ENCODE measurements at regions not wholly inside any gene's neighbourhood (a gene's known extent, or its start where the extent isn't known, plus 50 kb on each side); places are given as distances from the start of the nearest gene placed in this dataset.

DNA sequence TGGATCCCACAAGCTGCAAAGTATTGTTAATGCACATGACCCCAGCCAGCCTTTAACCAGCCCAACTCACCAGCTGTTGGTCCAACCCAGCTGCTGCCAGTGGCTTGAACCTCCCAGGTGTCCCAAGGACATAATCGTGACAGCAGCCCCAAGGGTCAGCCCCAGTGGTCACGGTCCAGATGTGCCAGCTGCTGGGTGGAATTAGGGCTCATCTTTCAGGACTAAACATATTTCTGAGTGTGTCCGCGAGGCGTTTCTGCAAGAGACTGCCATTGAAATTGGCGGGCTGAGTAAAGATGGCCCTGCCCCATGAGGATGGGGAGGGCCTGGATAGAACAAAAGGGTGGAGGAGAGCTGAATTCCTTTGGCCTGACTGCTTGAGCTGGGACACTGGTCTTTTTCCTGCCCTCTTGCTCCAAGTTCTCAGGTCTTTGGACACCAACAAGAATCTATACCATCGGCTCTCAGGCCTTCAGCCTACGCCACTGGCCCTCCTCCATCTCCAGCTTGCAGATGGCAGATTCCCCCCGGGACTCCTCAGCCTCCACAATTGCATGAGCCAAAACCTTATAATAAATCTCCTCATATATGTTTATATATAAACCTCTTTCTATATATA lies 240.2 kb downstream of the MN1 start:
- Histone ChIP-seq H3K9me3 (no peaks in the 10 kb centered on the region), H3K4me1 (no peaks in the 10 kb centered on the region), H3K27me3 (no peaks in the 10 kb centered on the region), H3K27ac (no peak overlapping the region), H3K4me3 (no peak overlapping the region), H3K36me3 (no peaks in the 10 kb centered on the region)
- DNase-seq (ENCODE audit: low spot score in 2 of 2), result no peak
- TF ChIP-seq, protein P1, sequence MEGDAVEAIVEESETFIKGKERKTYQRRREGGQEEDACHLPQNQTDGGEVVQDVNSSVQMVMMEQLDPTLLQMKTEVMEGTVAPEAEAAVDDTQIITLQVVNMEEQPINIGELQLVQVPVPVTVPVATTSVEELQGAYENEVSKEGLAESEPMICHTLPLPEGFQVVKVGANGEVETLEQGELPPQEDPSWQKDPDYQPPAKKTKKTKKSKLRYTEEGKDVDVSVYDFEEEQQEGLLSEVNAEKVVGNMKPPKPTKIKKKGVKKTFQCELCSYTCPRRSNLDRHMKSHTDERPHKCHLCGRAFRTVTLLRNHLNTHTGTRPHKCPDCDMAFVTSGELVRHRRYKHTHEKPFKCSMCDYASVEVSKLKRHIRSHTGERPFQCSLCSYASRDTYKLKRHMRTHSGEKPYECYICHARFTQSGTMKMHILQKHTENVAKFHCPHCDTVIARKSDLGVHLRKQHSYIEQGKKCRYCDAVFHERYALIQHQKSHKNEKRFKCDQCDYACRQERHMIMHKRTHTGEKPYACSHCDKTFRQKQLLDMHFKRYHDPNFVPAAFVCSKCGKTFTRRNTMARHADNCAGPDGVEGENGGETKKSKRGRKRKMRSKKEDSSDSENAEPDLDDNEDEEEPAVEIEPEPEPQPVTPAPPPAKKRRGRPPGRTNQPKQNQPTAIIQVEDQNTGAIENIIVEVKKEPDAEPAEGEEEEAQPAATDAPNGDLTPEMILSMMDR (IDR thresholded peaks at IDR 0.05), result no peak
- intact Hi-C loops (cut with DNase I), result no loop called here

- Histone ChIP-seq H3K27ac (no peak overlapping the region), H3K4me3 (no peak overlapping the region), H3K27me3 (no peaks in the 10 kb centered on the region), H3K4me1 (no peaks in the 10 kb centered on the region), H3K9me3 (no peaks in the 10 kb centered on the region), H3K36me3 (no peaks in the 10 kb centered on the region)
- TF ChIP-seq, protein P1 (IDR thresholded peaks at IDR 0.05), result no peak
- DNase-seq (ENCODE audit: low spot score in 2 of 2), result no peak
- intact Hi-C loops (cut with DNase I), result no loop called here
Measured at GRCh38 chr22:27564806-27565205, 236.8 kb downstream of the MN1 start.

GRCh38 chr22:27566602-27567001 lies 235.0 kb downstream of the MN1 start:
- H3K4me1 ChIP-seq, result no peaks in the 10 kb centered on the region
- DNase-seq (ENCODE audit: low spot score in 2 of 2), result no peak
- H3K9me3 ChIP-seq, result no peaks in the 10 kb centered on the region
- no peaks in the 10 kb centered on the region for H3K27me3 ChIP-seq
- H3K27ac ChIP-seq, result no peak overlapping the region
- no peaks in the 10 kb centered on the region for H3K36me3 ChIP-seq
- intact Hi-C loops (cut with DNase I), result no loop called here
- TF ChIP-seq, protein P1 (IDR thresholded peaks at IDR 0.05), result no peak
- no peak overlapping the region for H3K4me3 ChIP-seq

GRCh38 chr22:27568265-27568664 lies 233.3 kb downstream of the MN1 start:
- Histone ChIP-seq H3K4me3 (no peak overlapping the region), H3K27me3 (no peaks in the 10 kb centered on the region), H3K36me3 (no peaks in the 10 kb centered on the region), H3K27ac (no peak overlapping the region), H3K9me3 (peaks cover 0 to 6% of the 10 kb centered on the region in 2 donors), H3K4me1 (no peaks in the 10 kb centered on the region)
- no peak for DNase-seq (ENCODE audit: low spot score in 2 of 2)
- TF ChIP-seq, protein P1 (IDR thresholded peaks at IDR 0.05), result no peak
- intact Hi-C loops (cut with DNase I), result no loop called here

DNA sequence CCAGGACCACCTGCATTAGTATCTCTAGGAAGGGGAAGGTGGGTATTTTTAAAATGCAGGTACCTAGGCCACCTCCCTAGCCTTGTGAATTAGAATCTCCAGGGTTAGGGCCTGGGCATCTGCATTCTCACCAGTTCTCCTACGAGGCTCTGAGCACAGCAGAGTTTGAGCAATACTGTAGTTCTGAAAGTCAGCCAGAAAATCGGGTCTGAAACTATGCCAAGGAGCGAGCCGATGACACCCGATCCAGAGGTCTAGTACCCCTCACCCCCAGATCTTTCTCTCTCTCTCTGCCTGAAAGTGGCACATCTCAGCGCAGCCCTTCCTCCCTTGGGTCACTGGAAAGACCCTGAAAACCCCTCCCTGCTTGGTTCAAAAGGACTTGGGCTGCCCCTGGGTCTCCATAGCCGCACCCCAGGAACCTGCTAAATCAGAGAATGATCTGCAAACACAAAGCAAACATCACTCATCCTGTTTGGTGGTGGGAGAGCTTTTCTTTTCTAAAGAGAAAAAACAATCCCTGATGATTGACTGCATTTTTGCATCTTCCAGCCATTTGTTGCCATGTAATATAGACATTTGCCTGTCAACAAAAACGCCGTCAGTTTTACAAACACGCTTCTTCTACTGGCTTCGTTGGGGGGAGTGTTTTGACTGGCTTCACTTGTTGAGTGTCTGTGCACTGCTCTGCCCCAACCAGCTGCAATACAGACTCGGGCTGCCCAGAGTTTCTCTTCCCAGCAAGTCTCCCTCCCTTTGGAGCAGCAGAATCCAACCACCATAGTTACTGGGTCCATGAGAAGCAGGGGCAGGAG lies 229.9 kb downstream of the MN1 start:
- intact Hi-C loops (cut with DNase I), result no loop called here
- H3K9me3 ChIP-seq, result peaks cover 0 to 6% of the 10 kb centered on the region in 2 donors
- TF ChIP-seq, protein P1 (IDR thresholded peaks at IDR 0.05), result no peak
- no peak overlapping the region for H3K4me3 ChIP-seq
- no peak overlapping the region for H3K27ac ChIP-seq
- H3K27me3 ChIP-seq, result no peaks in the 10 kb centered on the region
- DNase-seq (ENCODE audit: low spot score in 2 of 2), result no peak
- no peaks in the 10 kb centered on the region for H3K4me1 ChIP-seq
- H3K36me3 ChIP-seq, result no peaks in the 10 kb centered on the region
